ENCODE measurements at regions not wholly inside any gene's neighbourhood (a gene's known extent, or its start where the extent isn't known, plus 50 kb on each side); places are given as distances from the start of the nearest gene placed in this dataset.

DNA sequence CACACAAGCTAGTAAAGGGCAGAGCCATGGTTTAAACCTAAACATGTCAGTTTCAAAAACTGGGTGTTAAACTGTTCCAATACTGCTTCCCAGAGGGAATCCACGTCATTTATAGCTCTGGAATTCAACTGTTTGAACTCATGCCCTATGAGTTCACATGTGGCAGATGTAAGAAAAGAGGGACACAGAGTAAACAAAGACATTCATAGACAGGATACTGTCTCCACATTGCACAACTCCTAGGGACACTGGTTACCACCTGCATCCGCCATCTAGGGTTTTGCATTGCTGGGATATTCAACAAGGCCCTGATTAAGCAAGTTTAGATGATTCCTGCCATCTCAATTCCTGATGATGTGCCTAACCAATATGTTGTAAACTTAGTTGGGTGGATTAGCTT is 134.1 kb upstream of the COL8A1 start:
- ATAC-seq (no peak), FAIRE-seq (no peak), DNase-seq (ENCODE audit: low read depth, low spot score) (no peak)
- ChIA-PET RAD21 (ENCODE audit: unreplicated experiment) (interaction anchor here (0.8 to 2.8 kb wide), 5 partner anchors 23 to 94 kb away, joined by 3 to 21 read pairs (median 6); no protein-coding TSS in a partner anchor), POLR2A (interaction anchor here (1.4 kb wide), 1 partner anchor 313 kb away, joined by 3 read pairs; the partner anchor contains the start of gene CMSS1), CTCF (interaction anchor here (0.7 to 12.8 kb wide), 6 partner anchors 10 to 432 kb away, joined by 3 to 303 read pairs (median 4); no protein-coding TSS in a partner anchor), SMC1A (ENCODE audit: uncharacterized antibody, unreplicated experiment) (interaction anchor here (0.7 to 14.1 kb wide), 5 partner anchors 9 to 86 kb away, joined by 3 to 270 read pairs (median 6); no protein-coding TSS in a partner anchor)
- WGBS (ENCODE audit: insufficient coverage, insufficient replicate concordance, low lambda C conversion rate, missing lambda C conversion rate) = 67% methylated on average over 2 of the region's 2 CpGs
- H3K9ac ChIP-seq (ENCODE audit: control insufficient read depth, insufficient read depth, low read length) = no peak overlapping the region
- in situ Hi-C loops (cut with MboI) (no loop called here), intact Hi-C loops (cut with micrococcal nuclease; ENCODE audit: unreplicated experiment) (loop anchor here (10.0 kb wide), 1 partner anchor 679 kb away; no protein-coding TSS in a partner anchor)
- no peaks in the 10 kb centered on the region for H3K27me3 ChIP-seq (replicated peaks in 1 of 2; ENCODE audit: control insufficient read depth in 2 of 2, insufficient read depth in 2 of 2, low read length in 1 of 2)
- H4K20me1 ChIP-seq (ENCODE audit: control insufficient read depth, insufficient read depth) = no peaks in the 10 kb centered on the region
- peaks cover 6% of the 10 kb centered on the region; the same call in 1 of the 2 replicates for H3K4me1 ChIP-seq (ENCODE audit: control insufficient read depth, insufficient read depth, low read length)
- no peak overlapping the region for H3K4me2 ChIP-seq (ENCODE audit: control insufficient read depth, insufficient read depth)
- BruUV-seq (replicated peaks) = no TSS peak
- H3K36me3 ChIP-seq (ENCODE audit: control insufficient read depth in 2 of 2, insufficient read depth in 2 of 2, low read length in 1 of 2) = no peaks in the 10 kb centered on the region
- no peak overlapping the region for H3K27ac ChIP-seq (ENCODE audit: control insufficient read depth, insufficient read depth)
- H3K4me3 ChIP-seq = no peak overlapping the region
- no peak overlapping the region for H2AFZ ChIP-seq (ENCODE audit: control insufficient read depth, low read depth, low read length)
- no peaks in the 10 kb centered on the region for H3K9me3 ChIP-seq (replicated peaks; ENCODE audit: control insufficient read depth, insufficient read depth, low read length)
- H3K79me2 ChIP-seq (ENCODE audit: control insufficient read depth, insufficient read depth, low read length) = no peaks in the 10 kb centered on the region
- TF ChIP-seq BACH1 (IDR thresholded peaks at IDR 0.05; ENCODE audit: borderline replicate concordance) = no peak
- TF ChIP-seq ZNF622 (IDR thresholded peaks at IDR 0.05) = no peak
- TF ChIP-seq, protein P1, sequence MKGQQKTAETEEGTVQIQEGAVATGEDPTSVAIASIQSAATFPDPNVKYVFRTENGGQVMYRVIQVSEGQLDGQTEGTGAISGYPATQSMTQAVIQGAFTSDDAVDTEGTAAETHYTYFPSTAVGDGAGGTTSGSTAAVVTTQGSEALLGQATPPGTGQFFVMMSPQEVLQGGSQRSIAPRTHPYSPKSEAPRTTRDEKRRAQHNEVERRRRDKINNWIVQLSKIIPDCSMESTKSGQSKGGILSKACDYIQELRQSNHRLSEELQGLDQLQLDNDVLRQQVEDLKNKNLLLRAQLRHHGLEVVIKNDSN (IDR thresholded peaks at IDR 0.05; ENCODE audit: borderline replicate concordance, extremely low read length, insufficient read depth, low read depth, low read length) = no peak
- TF ChIP-seq SP1 (IDR thresholded peaks at IDR 0.05; ENCODE audit: low read depth, low read length) = no peak
- no peak for TF ChIP-seq ESRRA (IDR thresholded peaks at IDR 0.05; ENCODE audit: low read length)
- TF ChIP-seq SIX5 (IDR thresholded peaks at IDR 0.05; ENCODE audit: low read depth, low read length, severe bottlenecking) = no peak
- no peak for TF ChIP-seq NFYB (IDR thresholded peaks at IDR 0.05; ENCODE audit: insufficient read depth, low read depth, low read length)
- no peak for TF ChIP-seq ZNF24 (IDR thresholded peaks at IDR 0.05)
- TF ChIP-seq GATAD2B (conservative IDR thresholded peaks at IDR 0.05; ENCODE audit: low read depth) = no peak
- TF ChIP-seq JUND (IDR thresholded peaks at IDR 0.05; ENCODE audit: low read depth, low read length) = no peak
- TF ChIP-seq, protein P2, sequence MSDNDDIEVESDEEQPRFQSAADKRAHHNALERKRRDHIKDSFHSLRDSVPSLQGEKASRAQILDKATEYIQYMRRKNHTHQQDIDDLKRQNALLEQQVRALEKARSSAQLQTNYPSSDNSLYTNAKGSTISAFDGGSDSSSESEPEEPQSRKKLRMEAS (IDR thresholded peaks at IDR 0.05; ENCODE audit: low read depth, low read length) = no peak
- TF ChIP-seq HCFC1 (IDR thresholded peaks at IDR 0.05; ENCODE audit: low read length) = no peak
- no peak for TF ChIP-seq TARDBP (IDR thresholded peaks at IDR 0.05; ENCODE audit: borderline replicate concordance)
- no peak for TF ChIP-seq RAD21 (IDR thresholded peaks at IDR 0.05; ENCODE audit: insufficient read depth, low read depth, low read length)
- TF ChIP-seq CBX5 (IDR thresholded peaks at IDR 0.05; ENCODE audit: low read depth) = no peak
- TF ChIP-seq MTA2 (IDR thresholded peaks at IDR 0.05; ENCODE audit: low read depth) = no peak
- no peak for TF ChIP-seq TAF1 (IDR thresholded peaks at IDR 0.05; ENCODE audit: borderline replicate concordance, low read depth, low read length)
- no peak for TF ChIP-seq NFXL1 (IDR thresholded peaks at IDR 0.05; ENCODE audit: borderline replicate concordance)
- no peak for TF ChIP-seq TCF3 (IDR thresholded peaks at IDR 0.05; ENCODE audit: borderline replicate concordance, insufficient read depth, low read depth, low read length)
